ENCODE measurements at regions not wholly inside any gene's neighbourhood (a gene's known extent, or its start where the extent isn't known, plus 50 kb on each side); places are given as distances from the start of the nearest gene placed in this dataset.

DNA sequence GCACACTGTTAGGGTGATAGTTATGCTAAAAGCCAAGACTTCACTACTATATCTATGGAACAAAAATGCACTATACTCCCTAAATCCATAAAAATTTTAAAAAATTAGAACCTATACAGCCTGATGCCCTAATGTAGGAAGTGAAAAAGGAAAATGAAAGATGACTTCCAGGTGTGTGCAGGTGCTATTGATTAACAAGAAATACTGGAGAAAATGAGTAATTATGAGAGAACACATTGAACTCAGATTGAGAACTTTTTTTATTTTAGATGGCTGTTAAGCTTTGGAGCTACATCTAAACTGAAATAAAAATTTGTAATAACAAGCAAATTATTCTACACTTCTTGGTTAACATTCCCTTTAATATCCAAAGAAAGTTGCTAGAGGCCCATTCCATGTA lies 1015.7 kb downstream of the PCDH9 start:
- no peak for TF ChIP-seq EZH2 (optimal IDR thresholded peaks at IDR 0.05; ENCODE audit: low read depth, low read length)
- TF ChIP-seq EZH2phosphoT487 (IDR thresholded peaks at IDR 0.05; ENCODE audit: low read length): no peak
- TF ChIP-seq, protein P1, sequence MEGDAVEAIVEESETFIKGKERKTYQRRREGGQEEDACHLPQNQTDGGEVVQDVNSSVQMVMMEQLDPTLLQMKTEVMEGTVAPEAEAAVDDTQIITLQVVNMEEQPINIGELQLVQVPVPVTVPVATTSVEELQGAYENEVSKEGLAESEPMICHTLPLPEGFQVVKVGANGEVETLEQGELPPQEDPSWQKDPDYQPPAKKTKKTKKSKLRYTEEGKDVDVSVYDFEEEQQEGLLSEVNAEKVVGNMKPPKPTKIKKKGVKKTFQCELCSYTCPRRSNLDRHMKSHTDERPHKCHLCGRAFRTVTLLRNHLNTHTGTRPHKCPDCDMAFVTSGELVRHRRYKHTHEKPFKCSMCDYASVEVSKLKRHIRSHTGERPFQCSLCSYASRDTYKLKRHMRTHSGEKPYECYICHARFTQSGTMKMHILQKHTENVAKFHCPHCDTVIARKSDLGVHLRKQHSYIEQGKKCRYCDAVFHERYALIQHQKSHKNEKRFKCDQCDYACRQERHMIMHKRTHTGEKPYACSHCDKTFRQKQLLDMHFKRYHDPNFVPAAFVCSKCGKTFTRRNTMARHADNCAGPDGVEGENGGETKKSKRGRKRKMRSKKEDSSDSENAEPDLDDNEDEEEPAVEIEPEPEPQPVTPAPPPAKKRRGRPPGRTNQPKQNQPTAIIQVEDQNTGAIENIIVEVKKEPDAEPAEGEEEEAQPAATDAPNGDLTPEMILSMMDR (IDR thresholded peaks at IDR 0.05; ENCODE audit: low read length): no peak
- H2AFZ ChIP-seq (ENCODE audit: low read length): no peak overlapping the region
- H3K9me2 ChIP-seq (replicated peaks; ENCODE audit: insufficient read depth, low read length): no peaks in the 10 kb centered on the region
- H3K27me3 ChIP-seq (replicated peaks; ENCODE audit: insufficient read depth, low read length): no peaks in the 10 kb centered on the region
- no peak overlapping the region for H3K9ac ChIP-seq (ENCODE audit: low read length)
- no peak for DNase-seq
- H3K79me2 ChIP-seq (ENCODE audit: low read length): no peaks in the 10 kb centered on the region
- H3F3A ChIP-seq (ENCODE audit: insufficient read depth, low read length): no peaks in the 10 kb centered on the region
- H3K4me1 ChIP-seq (ENCODE audit: low read length): no peaks in the 10 kb centered on the region
- H3K36me3 ChIP-seq (replicated peaks; ENCODE audit: insufficient read depth, low read length): no peaks in the 10 kb centered on the region
- H3K4me2 ChIP-seq (ENCODE audit: low read depth, low read length): no peak overlapping the region
- no peaks in the 10 kb centered on the region for H4K20me1 ChIP-seq (ENCODE audit: insufficient read depth, low read length)
- H3K27ac ChIP-seq (ENCODE audit: low read length): no peak overlapping the region
- H3K4me3 ChIP-seq (ENCODE audit: low read length): no peak overlapping the region
- H3K9me3 ChIP-seq (replicated peaks; ENCODE audit: insufficient read depth, low read length): no peaks in the 10 kb centered on the region

DNA sequence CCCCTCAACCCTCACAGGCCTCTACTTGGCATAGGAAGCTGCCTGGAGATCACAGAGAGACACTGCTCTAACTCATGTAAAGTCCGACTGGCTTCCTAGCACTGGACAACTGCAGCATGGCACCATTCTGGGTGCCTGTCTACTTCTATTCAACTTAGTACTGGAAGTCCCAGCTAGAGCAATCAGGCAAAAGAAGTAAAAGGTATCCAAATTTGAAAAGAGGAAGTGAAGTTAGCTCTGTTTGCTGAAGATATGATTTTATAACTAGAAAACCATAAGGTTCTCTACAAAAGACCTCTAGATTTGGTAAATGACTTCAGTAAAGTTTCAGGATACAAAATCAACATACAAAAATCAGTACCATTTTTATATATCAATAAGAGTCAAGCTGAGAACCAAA lies 1017.6 kb downstream of the PCDH9 start:
- DNase-seq: no peak
- Histone ChIP-seq H3K79me2 (ENCODE audit: low read length) (no peaks in the 10 kb centered on the region), H3K9me2 (replicated peaks; ENCODE audit: insufficient read depth, low read length) (no peaks in the 10 kb centered on the region), H4K20me1 (ENCODE audit: insufficient read depth, low read length) (no peaks in the 10 kb centered on the region), H3K36me3 (replicated peaks; ENCODE audit: insufficient read depth, low read length) (no peaks in the 10 kb centered on the region), H3F3A (ENCODE audit: insufficient read depth, low read length) (no peaks in the 10 kb centered on the region), H2AFZ (ENCODE audit: low read length) (no peak overlapping the region), H3K27ac (ENCODE audit: low read length) (no peak overlapping the region), H3K27me3 (replicated peaks; ENCODE audit: insufficient read depth, low read length) (no peaks in the 10 kb centered on the region), H3K9me3 (replicated peaks; ENCODE audit: insufficient read depth, low read length) (no peaks in the 10 kb centered on the region), H3K4me2 (ENCODE audit: low read depth, low read length) (no peak overlapping the region), H3K4me1 (ENCODE audit: low read length) (no peaks in the 10 kb centered on the region), H3K9ac (ENCODE audit: low read length) (no peak overlapping the region), H3K4me3 (ENCODE audit: low read length) (no peak overlapping the region)
- TF ChIP-seq, protein P1 (IDR thresholded peaks at IDR 0.05; ENCODE audit: low read length): no peak
- TF ChIP-seq EZH2phosphoT487 (IDR thresholded peaks at IDR 0.05; ENCODE audit: low read length) (no peak), EZH2 (optimal IDR thresholded peaks at IDR 0.05; ENCODE audit: low read depth, low read length) (no peak)

DNA sequence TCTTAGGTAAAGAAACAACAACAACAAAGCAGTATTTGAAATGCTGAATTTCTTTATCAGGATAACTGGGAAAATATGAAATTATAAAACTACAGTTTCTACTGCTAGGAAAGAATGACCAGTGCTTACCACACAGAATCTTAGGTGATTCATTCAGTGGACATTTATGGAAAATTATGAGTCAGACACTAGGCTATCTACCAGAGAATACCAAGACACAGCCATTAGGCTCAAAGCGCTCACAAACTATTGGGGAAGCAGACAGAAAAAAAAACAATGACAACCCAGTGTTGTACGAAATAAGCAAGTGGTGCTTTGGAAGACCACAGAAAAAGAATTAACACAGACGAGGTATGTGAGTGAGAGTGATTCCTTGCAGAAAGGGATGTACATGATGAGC lies 1019.5 kb downstream of the PCDH9 start:
- no peak overlapping the region for H3K4me3 ChIP-seq (ENCODE audit: low read length)
- no peak for DNase-seq
- H3K27me3 ChIP-seq (replicated peaks; ENCODE audit: insufficient read depth, low read length): no peaks in the 10 kb centered on the region
- TF ChIP-seq EZH2 (optimal IDR thresholded peaks at IDR 0.05; ENCODE audit: low read depth, low read length) (no peak), EZH2phosphoT487 (IDR thresholded peaks at IDR 0.05; ENCODE audit: low read length) (no peak)
- TF ChIP-seq, protein P1 (IDR thresholded peaks at IDR 0.05; ENCODE audit: low read length): no peak
- no peak overlapping the region for H2AFZ ChIP-seq (ENCODE audit: low read length)
- no peaks in the 10 kb centered on the region for H3K36me3 ChIP-seq (replicated peaks; ENCODE audit: insufficient read depth, low read length)
- H3K4me1 ChIP-seq (ENCODE audit: low read length): no peaks in the 10 kb centered on the region
- H3K27ac ChIP-seq (ENCODE audit: low read length): no peak overlapping the region
- H3K9me2 ChIP-seq (replicated peaks; ENCODE audit: insufficient read depth, low read length): no peaks in the 10 kb centered on the region
- no peak overlapping the region for H3K4me2 ChIP-seq (ENCODE audit: low read depth, low read length)
- H3F3A ChIP-seq (ENCODE audit: insufficient read depth, low read length): no peaks in the 10 kb centered on the region
- H3K9ac ChIP-seq (ENCODE audit: low read length): no peak overlapping the region
- no peaks in the 10 kb centered on the region for H4K20me1 ChIP-seq (ENCODE audit: insufficient read depth, low read length)
- H3K9me3 ChIP-seq (replicated peaks; ENCODE audit: insufficient read depth, low read length): no peaks in the 10 kb centered on the region
- no peaks in the 10 kb centered on the region for H3K79me2 ChIP-seq (ENCODE audit: low read length)

All from MM.1S (cell line).